ENCODE measurements at regions not wholly inside any gene's neighbourhood (a gene's known extent, or its start where the extent isn't known, plus 50 kb on each side); places are given as distances from the start of the nearest gene placed in this dataset.
"Not testable (repeated sequence)": the region's sequence is repeated elsewhere in the genome, so short reads cannot be mapped to it uniquely, and the experiment has no call there.

DNA sequence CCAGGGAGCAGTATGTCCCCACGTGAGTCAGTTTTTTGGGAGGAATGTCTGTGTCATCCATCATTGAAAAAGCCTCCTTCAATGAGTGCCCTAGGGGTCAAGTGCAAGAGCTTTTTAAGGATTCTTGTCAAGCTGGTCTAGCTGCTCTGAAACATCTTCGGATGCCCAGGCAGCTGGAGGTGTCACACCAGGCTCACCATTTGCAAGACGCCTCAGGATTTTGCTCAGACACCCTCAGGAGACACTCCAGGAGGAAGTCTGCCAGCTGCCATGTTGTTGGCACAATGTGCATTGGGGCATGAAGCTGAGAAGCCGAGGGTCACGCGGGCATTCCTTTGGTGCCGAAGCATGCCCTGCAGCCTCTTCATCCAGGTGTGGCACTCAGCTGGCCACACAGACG lies 111.1 kb upstream of the S1PR3 start:
- DNase-seq = no peak

- DNase-seq = not testable (repeated sequence)
Measured at GRCh38 chr9:88884291-88884690, 107.0 kb upstream of the S1PR3 start.

- not testable (repeated sequence) for DNase-seq
Measured at GRCh38 chr9:88886762-88887161, 104.5 kb upstream of the S1PR3 start.

GRCh38 chr9:88889386-88889785 lies 101.9 kb upstream of the S1PR3 start:
- DNase-seq = no peak

DNA sequence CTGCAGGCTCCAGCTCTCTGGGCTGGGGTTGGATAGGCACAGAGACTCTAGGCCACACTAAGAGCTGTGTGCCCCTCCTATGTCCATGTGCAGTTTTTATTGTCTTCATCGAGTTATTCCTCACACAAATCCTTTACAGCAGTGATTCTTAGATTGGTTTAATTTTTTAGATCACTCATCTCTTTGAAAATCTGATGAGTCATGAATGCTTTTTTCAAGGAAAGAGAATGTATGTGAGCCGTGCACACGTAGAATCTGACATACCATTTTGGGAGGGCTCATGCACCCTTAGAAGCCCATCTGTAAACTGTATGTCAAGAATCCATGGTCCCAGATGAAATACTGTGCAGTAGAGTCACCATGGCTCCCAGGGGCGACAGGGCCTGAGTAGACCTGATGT lies 100.7 kb upstream of the S1PR3 start:
- no peak for DNase-seq

- no peak for DNase-seq
Measured at GRCh38 chr9:88891040-88891439, 100.2 kb upstream of the S1PR3 start.

DNA sequence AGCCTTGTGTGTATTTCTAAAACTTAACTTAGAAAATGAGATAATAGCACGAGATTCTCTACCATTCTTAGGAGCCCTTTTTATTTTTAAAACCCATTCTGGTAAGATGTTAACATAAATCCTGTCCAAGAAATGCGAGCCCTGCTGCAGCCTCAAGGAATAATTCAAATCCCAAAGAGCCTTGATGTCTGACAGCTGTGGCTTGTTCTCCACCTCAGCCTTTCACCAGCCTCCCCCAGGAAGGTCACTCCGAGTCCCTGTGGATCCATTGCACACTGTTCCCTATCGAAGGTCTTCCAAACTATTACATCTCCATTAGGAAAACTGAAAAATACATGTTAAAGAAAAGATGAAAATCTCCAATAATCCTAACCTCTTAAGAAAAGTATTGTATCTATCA lies 98.5 kb upstream of the S1PR3 start:
- no peak for DNase-seq

- DNase-seq = no peak
Measured at GRCh38 chr9:88897081-88897480, 94.2 kb upstream of the S1PR3 start.

DNA sequence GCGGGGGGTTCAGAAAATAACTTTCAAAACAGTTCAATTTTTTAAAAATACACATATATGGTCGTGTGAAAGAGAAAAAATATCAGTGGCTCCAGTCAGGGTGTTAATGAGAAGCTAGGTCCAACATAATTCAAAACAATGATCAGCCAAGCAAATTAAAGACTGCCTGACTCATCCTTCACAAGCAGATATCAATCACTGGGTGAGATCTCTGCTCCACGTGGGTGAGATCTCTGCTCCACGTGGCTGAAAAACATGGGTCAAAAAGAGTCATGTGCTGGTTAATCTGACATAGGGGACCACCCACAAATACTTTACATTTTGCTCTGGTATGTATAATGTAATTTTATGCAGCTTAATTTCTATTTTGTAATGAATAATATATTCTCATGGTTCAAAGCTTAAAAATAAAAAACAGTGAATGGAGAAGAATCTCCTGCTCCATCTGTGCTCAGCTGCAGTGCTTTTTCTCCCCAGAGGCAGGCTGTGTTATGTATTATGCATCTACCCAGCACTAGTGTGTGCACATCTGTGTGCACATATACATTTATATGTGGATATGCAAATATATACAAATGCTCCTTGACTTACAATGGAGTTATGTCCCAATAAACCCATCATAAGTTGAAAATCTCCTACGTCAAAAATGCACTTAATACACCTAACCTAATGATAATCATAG lies 93.1 kb upstream of the S1PR3 start:
- no peak for DNase-seq

DNA sequence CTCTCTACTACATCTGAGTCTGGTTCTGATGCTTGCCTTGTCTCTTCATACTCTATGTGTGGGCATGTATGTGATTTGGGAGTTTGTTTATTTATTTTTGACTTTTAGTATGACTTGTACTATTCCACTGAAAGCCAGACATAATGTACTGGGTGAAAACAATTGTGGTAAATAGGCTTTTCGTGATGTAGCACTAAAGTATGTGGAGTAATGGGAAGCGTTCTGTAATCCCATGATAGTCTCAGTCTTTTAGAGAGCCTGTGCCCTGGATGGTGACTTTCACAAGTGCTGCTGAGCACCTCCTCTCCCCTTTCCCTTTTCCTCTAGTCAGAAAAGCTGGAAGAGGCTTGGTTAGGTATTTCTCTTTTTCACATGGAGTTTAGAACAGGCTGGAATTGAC lies 85.8 kb upstream of the S1PR3 start:
- DNase-seq = no peak

DNA sequence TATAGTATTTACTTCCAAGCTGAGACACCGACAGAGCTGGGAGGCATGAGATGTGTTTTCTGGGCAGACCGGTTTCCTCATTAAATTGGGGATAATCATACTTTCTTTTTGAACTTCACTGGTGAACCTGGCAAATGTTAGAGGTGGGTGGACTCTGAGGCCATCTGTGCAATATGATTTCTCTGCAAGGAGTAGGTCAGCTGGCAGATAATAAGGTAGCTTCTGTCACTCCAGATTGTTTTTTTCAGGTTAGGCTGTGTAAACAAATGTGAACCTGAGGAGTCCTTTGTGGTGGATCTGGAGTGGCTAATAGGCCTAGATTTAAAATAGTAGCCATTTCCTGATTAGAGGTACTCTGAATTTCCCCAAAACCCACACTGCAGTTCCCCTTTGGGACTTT lies 75.4 kb upstream of the S1PR3 start:
- DNase-seq = no peak

DNA sequence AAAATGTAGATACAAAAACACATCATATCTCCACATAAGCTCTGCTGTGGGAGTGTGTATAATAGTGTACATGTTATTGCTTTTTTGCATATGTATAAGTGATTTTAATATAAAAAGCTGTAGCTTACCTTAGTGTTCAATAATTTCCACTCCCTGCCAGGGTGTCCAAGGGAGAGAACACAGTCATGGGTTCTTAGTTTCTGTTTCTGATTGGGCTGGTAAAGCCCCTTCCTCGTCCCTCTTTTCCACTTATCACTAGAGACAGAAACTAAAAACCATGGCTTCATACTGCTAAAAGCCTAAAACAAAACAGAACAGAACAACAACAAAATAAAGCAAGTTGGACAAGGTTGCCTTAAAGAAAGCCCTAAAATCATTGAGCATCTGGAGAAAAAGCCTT lies 74.4 kb upstream of the S1PR3 start:
- DNase-seq = no peak

DNA sequence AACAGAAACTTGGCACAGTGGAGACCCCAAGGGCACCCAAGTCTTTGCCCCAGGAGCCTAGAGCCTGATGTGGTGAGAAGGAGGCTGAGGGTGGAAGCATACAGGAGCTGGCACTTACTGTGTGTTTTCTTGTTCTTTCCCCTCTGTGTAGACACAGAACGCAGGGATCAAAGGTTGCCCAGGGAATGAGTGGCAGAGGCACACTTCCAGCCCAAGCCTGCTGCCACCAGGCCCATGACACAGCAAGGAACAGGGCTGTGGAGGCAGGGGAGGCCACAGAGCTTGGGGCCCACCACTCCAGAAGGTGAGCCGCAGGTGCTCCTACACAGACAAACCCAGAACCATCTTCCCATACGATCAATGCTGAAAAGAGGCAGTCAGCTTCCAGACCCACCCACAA lies 73.9 kb upstream of the S1PR3 start:
- no peak for DNase-seq

DNA sequence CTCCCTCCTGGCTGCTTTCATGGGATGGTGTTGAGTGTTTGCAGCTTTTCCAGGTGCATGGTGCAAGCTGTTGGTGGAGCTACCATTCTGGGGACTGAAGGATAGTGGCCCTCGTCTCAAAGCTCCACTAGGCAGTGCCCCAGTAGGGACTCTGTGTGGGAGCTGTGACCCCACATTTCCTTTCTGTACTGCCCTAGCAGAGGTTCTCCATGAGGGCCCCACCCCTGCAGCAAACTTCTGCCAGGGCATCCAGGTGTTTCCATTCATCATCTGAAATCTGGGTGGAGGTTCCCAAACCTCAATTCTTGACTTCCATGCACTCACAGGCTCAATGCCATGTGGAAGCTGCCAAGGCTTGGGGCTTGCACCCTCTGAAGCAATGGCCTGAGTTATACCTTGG lies 72.7 kb upstream of the S1PR3 start:
- not testable (repeated sequence) for DNase-seq

GRCh38 chr9:88920645-88921044 lies 70.6 kb upstream of the S1PR3 start:
- DNase-seq = no peak

GRCh38 chr9:88922091-88922490 lies 69.2 kb upstream of the S1PR3 start:
- peak; percentile 44 for DNase-seq

DNA sequence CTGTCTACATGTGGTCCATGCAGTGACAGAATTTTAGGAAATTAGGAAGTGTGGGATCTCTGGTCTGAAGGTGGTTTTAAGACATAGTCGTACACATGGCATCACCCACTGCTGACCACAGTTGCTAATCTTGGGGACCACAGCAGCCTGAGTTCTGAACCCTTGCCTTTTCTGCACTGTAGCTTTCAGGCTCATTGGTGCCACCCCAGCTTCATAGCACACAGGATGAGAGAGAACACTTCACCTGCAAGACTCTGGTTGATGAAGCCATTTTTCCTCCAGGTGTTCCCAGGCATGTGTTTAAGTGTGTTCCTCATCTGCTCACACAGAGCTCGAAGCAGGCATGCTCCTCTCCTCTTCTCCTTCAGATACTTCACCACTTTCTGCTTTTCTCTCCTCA lies 68.2 kb upstream of the S1PR3 start:
- DNase-seq = no peak

DNA sequence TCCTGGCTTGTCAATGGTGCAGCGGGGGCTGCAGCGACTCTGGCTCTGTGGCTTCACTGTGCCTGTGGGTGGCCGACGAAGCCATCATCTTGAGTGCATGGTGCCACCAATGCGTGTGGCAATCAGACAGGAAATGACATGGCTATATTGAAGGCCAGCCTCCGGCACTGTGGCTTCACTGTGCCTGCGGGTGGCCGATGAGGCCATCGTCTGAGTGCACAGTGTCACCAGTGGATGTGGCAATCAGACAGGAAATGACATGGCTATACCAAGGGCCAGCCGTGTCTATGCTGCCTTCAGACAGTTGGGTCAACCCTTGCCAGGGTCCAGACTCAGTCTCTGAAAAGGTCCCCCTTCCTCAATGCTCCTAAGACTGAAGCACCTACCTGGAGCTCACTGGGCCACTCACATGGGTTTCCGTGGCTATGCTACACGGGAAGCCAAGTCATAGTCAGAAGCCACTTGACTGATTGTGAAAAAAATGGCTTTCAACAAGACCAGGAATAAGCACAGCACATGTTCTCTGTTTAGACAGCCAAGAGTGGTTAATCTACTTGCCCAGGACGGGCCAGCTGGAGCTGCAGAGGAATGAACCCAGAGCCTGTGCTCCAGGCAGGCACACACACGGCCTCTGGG lies 67.5 kb upstream of the S1PR3 start:
- DNase-seq = peak; percentile 13

DNA sequence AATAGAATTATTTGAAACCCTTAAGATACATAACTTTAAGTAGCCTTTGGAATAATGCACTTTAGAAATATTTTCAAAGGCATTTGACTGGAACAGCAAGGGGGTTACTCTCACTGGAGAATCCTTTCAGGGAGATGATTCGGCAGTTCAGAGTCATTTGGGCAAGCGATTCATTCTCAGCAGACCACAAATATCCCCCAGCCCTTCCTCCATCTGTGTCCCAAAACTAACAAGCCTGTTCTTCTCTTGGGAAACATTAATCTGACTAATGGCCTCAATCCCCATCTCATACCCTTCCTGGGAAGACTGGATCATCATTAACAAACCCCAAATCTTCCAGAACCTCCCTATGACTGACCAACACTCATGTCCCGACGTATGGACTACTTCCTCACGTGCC lies 65.8 kb upstream of the S1PR3 start:
- no peak for DNase-seq

GRCh38 chr9:88926781-88927505 lies 64.3 kb upstream of the S1PR3 start:
- DNase-seq = no peak

DNA sequence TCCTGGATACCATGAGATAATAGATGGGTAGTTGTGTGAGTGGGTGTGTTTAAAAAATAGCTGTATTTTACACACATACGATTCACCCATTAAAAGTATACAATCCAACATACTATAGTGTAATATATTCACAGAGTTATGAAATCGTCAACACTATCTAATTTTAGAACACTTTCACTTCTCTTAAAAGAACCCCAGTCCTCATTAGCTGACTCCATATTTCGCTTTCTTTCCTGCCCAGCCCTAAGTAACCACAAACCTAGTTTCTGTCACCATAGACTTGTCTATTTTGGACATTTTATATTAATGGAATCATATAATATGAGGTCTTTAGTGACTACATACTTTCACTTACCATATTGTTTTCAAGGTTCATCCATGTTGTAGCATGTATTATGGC lies 63.8 kb upstream of the S1PR3 start:
- no peak for DNase-seq

DNA sequence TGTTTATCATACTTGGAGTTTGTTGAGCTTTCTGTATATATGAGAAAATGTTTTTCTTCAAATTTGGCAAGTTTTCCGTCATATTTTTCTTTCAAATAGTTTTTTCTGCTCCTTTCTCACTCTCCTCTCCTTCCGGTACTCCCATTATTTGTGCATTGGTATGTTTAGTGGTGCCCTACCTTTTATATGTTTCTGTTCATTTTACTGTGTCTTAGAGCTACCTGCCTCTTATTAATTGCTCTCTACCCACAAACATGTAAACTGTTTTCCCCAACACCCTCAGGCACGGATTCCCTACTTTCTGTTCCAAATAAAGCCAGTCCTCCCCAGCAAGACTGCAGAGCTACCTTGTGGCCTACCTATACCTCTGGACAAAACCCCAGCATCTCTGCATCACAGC lies 60.6 kb upstream of the S1PR3 start:
- no peak for DNase-seq

DNA sequence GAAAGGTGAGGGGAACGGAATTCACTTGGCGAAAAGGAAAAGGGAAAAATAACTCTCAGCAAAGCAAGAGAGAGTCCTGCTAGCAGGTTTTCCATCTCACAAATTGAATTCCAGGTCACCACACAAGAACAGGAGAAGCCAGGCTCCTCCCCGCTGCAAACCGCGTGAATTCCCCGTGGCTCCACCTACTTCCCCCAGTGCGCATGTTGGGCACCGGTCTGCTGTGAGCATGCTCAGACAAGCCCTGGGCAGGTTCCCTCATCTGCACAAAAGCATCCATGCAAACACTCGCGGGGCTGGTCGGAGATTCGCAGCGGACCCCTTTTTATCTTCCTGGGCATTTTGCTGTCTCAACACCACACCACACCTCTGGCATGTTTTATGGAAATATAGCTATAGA lies 58.5 kb upstream of the S1PR3 start:
- DNase-seq = no peak

- no peak for DNase-seq
Measured at GRCh38 chr9:88933607-88934379, 57.5 kb upstream of the S1PR3 start.

All from stimulated activated CD4-positive, alpha-beta T cell treated with anti-CD3 and anti-CD28 coated beads, Interleukin-1b, Interleukin-23, amount 100 ng/mL, for 48 hours (primary cell).